SU-DHL-6 (cell line): ENCODE measurements at regions not wholly inside any gene's neighbourhood (a gene's known extent, or its start where the extent isn't known, plus 50 kb on each side); places are given as distances from the start of the nearest gene placed in this dataset.

ENCODE experiments used
- CTCF ChIP-seq: fragments of 200-600 bp; sonication (generic); IDR thresholded peaks from one replicate; pipeline ENCODE4 v1.5.1; 2017; ENCODE audit warnings: antibody characterized with exemption, mild to moderate bottlenecking, low read length, moderate library complexity; ENCODE audit not compliant: insufficient read depth, poor library complexity, severe bottlenecking
- EZH2phosphoT487 ChIP-seq: fragments of 200-600 bp; sonication (generic), shearing (Covaris generic); conservative IDR thresholded peaks from 2 replicates; pipeline ENCODE4 v1.6.1; 2018; ENCODE audit warnings: mild to moderate bottlenecking, antibody characterized with exemption, low read length, moderate library complexity, mixed read lengths

- TF ChIP-seq CTCF (no peak), EZH2phosphoT487 (no peak)
These were observed 453.9 kb upstream of the MGAT4C start for GRCh38 chr12:86710109-86710508.
